ENCODE measurements at regions not wholly inside any gene's neighbourhood (a gene's known extent, or its start where the extent isn't known, plus 50 kb on each side); places are given as distances from the start of the nearest gene placed in this dataset.

DNA sequence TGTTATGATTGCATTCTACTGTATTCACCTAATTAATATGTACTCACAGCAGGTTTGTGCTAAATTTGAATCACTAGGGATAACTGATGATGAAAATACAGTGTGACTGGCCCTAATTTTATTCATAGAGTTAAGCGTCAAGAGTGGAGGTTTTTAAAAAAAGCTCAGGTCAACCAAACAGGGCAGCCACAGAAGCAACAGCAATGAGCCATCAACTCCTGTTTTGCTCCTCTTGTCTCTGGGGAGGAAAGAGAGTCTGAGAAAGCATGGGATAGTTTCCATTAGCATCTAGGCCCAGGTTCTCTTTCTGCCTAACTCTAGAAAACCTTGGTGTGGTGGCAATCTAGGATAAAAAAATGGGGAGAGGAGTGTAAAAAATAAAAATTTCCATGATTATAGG lies 122.1 kb downstream of the OGFRL1 start:
- TF ChIP-seq, protein P1, sequence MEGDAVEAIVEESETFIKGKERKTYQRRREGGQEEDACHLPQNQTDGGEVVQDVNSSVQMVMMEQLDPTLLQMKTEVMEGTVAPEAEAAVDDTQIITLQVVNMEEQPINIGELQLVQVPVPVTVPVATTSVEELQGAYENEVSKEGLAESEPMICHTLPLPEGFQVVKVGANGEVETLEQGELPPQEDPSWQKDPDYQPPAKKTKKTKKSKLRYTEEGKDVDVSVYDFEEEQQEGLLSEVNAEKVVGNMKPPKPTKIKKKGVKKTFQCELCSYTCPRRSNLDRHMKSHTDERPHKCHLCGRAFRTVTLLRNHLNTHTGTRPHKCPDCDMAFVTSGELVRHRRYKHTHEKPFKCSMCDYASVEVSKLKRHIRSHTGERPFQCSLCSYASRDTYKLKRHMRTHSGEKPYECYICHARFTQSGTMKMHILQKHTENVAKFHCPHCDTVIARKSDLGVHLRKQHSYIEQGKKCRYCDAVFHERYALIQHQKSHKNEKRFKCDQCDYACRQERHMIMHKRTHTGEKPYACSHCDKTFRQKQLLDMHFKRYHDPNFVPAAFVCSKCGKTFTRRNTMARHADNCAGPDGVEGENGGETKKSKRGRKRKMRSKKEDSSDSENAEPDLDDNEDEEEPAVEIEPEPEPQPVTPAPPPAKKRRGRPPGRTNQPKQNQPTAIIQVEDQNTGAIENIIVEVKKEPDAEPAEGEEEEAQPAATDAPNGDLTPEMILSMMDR (IDR thresholded peaks at IDR 0.05; ENCODE audit: extremely low read depth in 1 of 2, insufficient read depth in 1 of 2, low read depth in 1 of 2, low read length in 2 of 2) = no peak
- TF ChIP-seq EZH2 (IDR thresholded peaks at IDR 0.05; ENCODE audit: borderline replicate concordance, low read depth, low read length, severe bottlenecking) (no peak), POLR2A (IDR thresholded peaks at IDR 0.05; ENCODE audit: low read depth, low read length) (no peak), POLR2AphosphoS5 (IDR thresholded peaks at IDR 0.05; ENCODE audit: insufficient read depth, low read depth, low read length) (no peak), GATA2 (IDR thresholded peaks at IDR 0.05; ENCODE audit: insufficient read depth, insufficient read length, low read depth, low read length) (no peak), MYC (IDR thresholded peaks at IDR 0.05; ENCODE audit: low read depth, low read length) (no peak)
- TF ChIP-seq, protein P2, sequence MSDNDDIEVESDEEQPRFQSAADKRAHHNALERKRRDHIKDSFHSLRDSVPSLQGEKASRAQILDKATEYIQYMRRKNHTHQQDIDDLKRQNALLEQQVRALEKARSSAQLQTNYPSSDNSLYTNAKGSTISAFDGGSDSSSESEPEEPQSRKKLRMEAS (IDR thresholded peaks at IDR 0.05; ENCODE audit: insufficient read depth, insufficient read length) = no peak
